ENCODE measurements at regions not wholly inside any gene's neighbourhood (a gene's known extent, or its start where the extent isn't known, plus 50 kb on each side); places are given as distances from the start of the nearest gene placed in this dataset.

DNA sequence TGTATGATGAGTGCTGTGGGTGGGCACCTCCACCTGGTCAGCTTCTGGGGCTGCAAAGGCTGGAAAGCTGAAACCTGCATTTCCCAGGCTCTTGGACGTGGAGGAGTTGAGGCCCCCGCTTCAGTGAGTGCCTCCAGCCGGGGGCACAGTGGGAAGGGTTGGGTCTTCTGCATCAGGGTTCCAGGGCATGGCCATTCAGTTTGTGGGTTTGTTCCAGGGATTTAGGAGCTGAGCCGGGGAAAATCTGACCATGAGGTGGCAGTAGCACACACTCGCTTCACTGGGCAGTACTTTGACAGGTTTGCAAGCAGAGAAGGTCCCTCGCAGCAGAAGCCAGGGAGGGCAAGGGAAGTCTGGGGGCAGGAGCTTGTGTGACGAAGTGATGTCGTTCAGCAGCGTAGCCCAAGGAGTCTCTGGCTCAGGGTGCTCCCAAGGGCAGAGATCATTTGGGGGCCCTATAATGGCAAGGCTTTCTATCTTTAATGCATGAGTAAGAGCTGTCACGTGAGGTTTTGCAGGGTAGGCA lies 69.5 kb upstream of the SULF2 start:
- no peaks in the 10 kb centered on the region for H3K36me3 Mint-ChIP-seq
- Histone ChIP-seq H3K27ac (no peak overlapping the region), H3K79me2 (ENCODE audit: low read depth) (no peaks in the 10 kb centered on the region), H4K20me1 (ENCODE audit: low read depth) (no peaks in the 10 kb centered on the region), H3K4me1 (peaks cover 5% of the 10 kb centered on the region), H3K36me3 (no peaks in the 10 kb centered on the region), H3K4me3 (no peak overlapping the region), H3K9me3 (ENCODE audit: low read depth) (peaks cover 4% of the 10 kb centered on the region), H3K9ac (no peak overlapping the region), H2AFZ (replicated peaks) (no peak overlapping the region), H3K4me2 (no peak overlapping the region), H3F3A (ENCODE audit: low read depth) (no peaks in the 10 kb centered on the region), H3K27me3 (no peaks in the 10 kb centered on the region)
- H3K4me1 Mint-ChIP-seq: peaks cover 23% of the 10 kb centered on the region
- peaks cover 42% of the 10 kb centered on the region for H3K9me3 Mint-ChIP-seq
- peak overlapping the region; percentile 9 for H3K4me3 Mint-ChIP-seq
- DNase-seq (ENCODE audit: low spot score): peak; percentile 68
- peaks cover 18% of the 10 kb centered on the region for H3K27me3 Mint-ChIP-seq (ENCODE audit: insufficient read depth, low read depth)
- TF ChIP-seq EZH2phosphoT487 (IDR thresholded peaks at IDR 0.05) (no peak), EZH2 (IDR thresholded peaks at IDR 0.05) (no peak)
- TF ChIP-seq, protein P1, sequence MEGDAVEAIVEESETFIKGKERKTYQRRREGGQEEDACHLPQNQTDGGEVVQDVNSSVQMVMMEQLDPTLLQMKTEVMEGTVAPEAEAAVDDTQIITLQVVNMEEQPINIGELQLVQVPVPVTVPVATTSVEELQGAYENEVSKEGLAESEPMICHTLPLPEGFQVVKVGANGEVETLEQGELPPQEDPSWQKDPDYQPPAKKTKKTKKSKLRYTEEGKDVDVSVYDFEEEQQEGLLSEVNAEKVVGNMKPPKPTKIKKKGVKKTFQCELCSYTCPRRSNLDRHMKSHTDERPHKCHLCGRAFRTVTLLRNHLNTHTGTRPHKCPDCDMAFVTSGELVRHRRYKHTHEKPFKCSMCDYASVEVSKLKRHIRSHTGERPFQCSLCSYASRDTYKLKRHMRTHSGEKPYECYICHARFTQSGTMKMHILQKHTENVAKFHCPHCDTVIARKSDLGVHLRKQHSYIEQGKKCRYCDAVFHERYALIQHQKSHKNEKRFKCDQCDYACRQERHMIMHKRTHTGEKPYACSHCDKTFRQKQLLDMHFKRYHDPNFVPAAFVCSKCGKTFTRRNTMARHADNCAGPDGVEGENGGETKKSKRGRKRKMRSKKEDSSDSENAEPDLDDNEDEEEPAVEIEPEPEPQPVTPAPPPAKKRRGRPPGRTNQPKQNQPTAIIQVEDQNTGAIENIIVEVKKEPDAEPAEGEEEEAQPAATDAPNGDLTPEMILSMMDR (IDR thresholded peaks at IDR 0.05): peak; percentile 64
- H3K27ac Mint-ChIP-seq: no peak overlapping the region

DNA sequence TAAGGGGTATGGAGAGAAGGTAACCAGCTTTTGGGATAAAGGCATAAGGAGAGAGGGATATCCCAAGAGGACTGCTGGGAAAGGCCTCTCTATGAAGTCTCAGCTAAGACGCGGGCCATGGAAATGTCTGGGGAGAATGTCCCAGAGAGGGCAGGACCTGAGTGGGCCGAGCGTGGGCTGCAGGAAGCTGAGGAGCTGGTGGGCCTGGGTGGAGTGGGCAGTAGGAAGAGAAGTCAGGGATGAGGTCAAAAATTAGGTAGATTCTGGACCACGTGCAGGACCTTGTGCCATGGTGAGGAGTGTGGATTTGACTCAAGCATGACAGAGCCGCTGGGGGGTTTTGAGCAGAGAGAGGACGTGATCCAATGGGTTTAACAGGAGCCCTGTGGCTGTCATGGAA lies 66.5 kb upstream of the SULF2 start:
- H3K9me3 ChIP-seq (ENCODE audit: low read depth): peaks cover 4% of the 10 kb centered on the region
- H3K4me2 ChIP-seq: no peak overlapping the region
- no peak overlapping the region for H3K27ac ChIP-seq
- peaks cover under 1% of the 10 kb centered on the region for H3K4me1 ChIP-seq
- Mint-ChIP-seq H3K27me3 (ENCODE audit: insufficient read depth, low read depth) (peaks cover 32% of the 10 kb centered on the region), H3K27ac (peak overlapping the region; percentile 37), H3K9me3 (peaks cover 40% of the 10 kb centered on the region), H3K36me3 (no peaks in the 10 kb centered on the region), H3K4me1 (peaks cover 21% of the 10 kb centered on the region), H3K4me3 (no peak overlapping the region)
- H3K27me3 ChIP-seq: no peaks in the 10 kb centered on the region
- no peak for DNase-seq (ENCODE audit: low spot score)
- H3K9ac ChIP-seq: no peak overlapping the region
- no peak overlapping the region for H3K4me3 ChIP-seq
- no peaks in the 10 kb centered on the region for H4K20me1 ChIP-seq (ENCODE audit: low read depth)
- no peaks in the 10 kb centered on the region for H3K79me2 ChIP-seq (ENCODE audit: low read depth)
- TF ChIP-seq EZH2phosphoT487 (IDR thresholded peaks at IDR 0.05) (no peak), EZH2 (IDR thresholded peaks at IDR 0.05) (no peak)
- TF ChIP-seq, protein P1 (IDR thresholded peaks at IDR 0.05): no peak
- no peak overlapping the region for H2AFZ ChIP-seq (replicated peaks)
- no peaks in the 10 kb centered on the region for H3K36me3 ChIP-seq
- H3F3A ChIP-seq (ENCODE audit: low read depth): no peaks in the 10 kb centered on the region

DNA sequence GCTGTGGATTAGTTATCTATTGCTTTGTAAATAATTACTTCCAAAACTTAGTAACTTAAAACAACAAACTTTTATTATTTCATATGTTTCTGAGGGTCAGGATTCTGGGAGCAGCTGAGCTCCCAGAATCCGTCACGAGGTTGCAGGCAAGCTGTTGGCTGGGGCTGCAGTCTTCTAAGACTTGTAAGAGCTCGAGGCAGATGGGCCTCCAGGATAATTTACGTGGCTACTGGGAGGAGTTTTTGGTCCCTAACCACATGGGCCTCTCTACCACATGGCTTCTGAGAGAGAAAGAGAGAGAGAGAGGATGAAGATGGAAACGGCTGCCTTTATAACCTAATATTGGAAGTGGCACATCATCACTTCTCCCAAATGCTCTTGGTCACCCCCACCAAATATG lies 64.9 kb upstream of the SULF2 start:
- Histone ChIP-seq H3K36me3 (no peaks in the 10 kb centered on the region), H3K4me1 (peaks cover 5% of the 10 kb centered on the region), H3K4me2 (no peak overlapping the region), H3K9ac (no peak overlapping the region), H3K79me2 (ENCODE audit: low read depth) (no peaks in the 10 kb centered on the region), H3K27ac (no peak overlapping the region), H3K4me3 (no peak overlapping the region), H4K20me1 (ENCODE audit: low read depth) (no peaks in the 10 kb centered on the region), H3K9me3 (ENCODE audit: low read depth) (peaks cover 2% of the 10 kb centered on the region), H3F3A (ENCODE audit: low read depth) (no peaks in the 10 kb centered on the region), H3K27me3 (no peaks in the 10 kb centered on the region), H2AFZ (replicated peaks) (no peak overlapping the region)
- Mint-ChIP-seq H3K4me3 (no peak overlapping the region), H3K9me3 (peaks cover 30% of the 10 kb centered on the region), H3K36me3 (no peaks in the 10 kb centered on the region), H3K4me1 (peaks cover 29% of the 10 kb centered on the region), H3K27me3 (ENCODE audit: insufficient read depth, low read depth) (peaks cover 29% of the 10 kb centered on the region), H3K27ac (no peak overlapping the region)
- TF ChIP-seq EZH2phosphoT487 (IDR thresholded peaks at IDR 0.05): no peak
- no peak for TF ChIP-seq EZH2 (IDR thresholded peaks at IDR 0.05)
- TF ChIP-seq, protein P1 (IDR thresholded peaks at IDR 0.05): no peak
- no peak for DNase-seq (ENCODE audit: low spot score)
